Neural cell (in vitro differentiated cells): ENCODE measurements at regions not wholly inside any gene's neighbourhood (a gene's known extent, or its start where the extent isn't known, plus 50 kb on each side); places are given as distances from the start of the nearest gene placed in this dataset.

Source experiments
- H2AFZ ChIP-seq: fragments of 200-600, 300-800 bp; sonication (generic), shearing (Covaris generic); 2 replicates; pipeline ENCODE4 v1.6.0; 2014; ENCODE audit warnings: low read depth, mild to moderate bottlenecking, antibody characterized with exemption, low read length, moderate library complexity
- H3F3A ChIP-seq: fragments of 200-600 bp; shearing (Covaris generic); 2 replicates; pipeline ENCODE4 v1.6.1; 2016; ENCODE audit warnings: mild to moderate bottlenecking, moderate library complexity, mixed read lengths, antibody characterized with exemption, low read length; ENCODE audit not compliant: insufficient read depth, poor library complexity, severe bottlenecking
- H3K27ac ChIP-seq: fragments of 200-600, 300-800 bp; sonication (generic), shearing (Covaris generic); 2 replicates; pipeline ENCODE4 v1.5.1; 2014; ENCODE audit warnings: mild to moderate bottlenecking, low read length, moderate library complexity
- H3K27me3 ChIP-seq: fragments of 300-800, 200-600 bp; sonication (generic), shearing (Covaris generic); 2 replicates; pipeline ENCODE4 v1.6.0; 2014; ENCODE audit warnings: mild to moderate bottlenecking, low read depth, low read length, moderate library complexity; ENCODE audit not compliant: insufficient read depth
- H3K36me3 ChIP-seq: fragments of 300-800, 200-600 bp; sonication (generic), shearing (Covaris generic); 2 replicates; pipeline ENCODE4 v1.5.1; 2014; ENCODE audit warnings: mild to moderate bottlenecking, antibody characterized with exemption, low read length, moderate library complexity; ENCODE audit not compliant: insufficient read depth
- H3K4me2 ChIP-seq: fragments of 300-800, 200-600 bp; sonication (generic), shearing (Covaris generic); 2 replicates; pipeline ENCODE4 v1.6.0; 2014; ENCODE audit warnings: mild to moderate bottlenecking, low read length
- H3K4me3 ChIP-seq: fragments of 300-800, 200-600 bp; sonication (generic), shearing (Covaris generic); 2 replicates; pipeline ENCODE4 v1.5.1; 2014; ENCODE audit warnings: mild to moderate bottlenecking, low read length, moderate library complexity
- H3K79me2 ChIP-seq: fragments of 200-600 bp; shearing (Covaris generic); replicated peaks from 2 replicates; pipeline ENCODE4 v1.6.0; 2014; ENCODE audit warnings: mild to moderate bottlenecking, low read length, moderate library complexity; ENCODE audit not compliant: insufficient read depth
- H3K9ac ChIP-seq: fragments of 300-800, 200-600 bp; sonication (generic), shearing (Covaris generic); 2 replicates; pipeline ENCODE4 v1.6.1; 2016; ENCODE audit warnings: mild to moderate bottlenecking, low read length, mixed read lengths
- H3K9me2 ChIP-seq: fragments of 200-600 bp; shearing (Covaris generic); 2 replicates; pipeline ENCODE4 v1.6.1; 2016; ENCODE audit warnings: mild to moderate bottlenecking, low read length, mixed read lengths; ENCODE audit not compliant: insufficient read depth
- H3K9me3 ChIP-seq: fragments of 200-600, 300-800 bp; sonication (generic), shearing (Covaris generic); 2 replicates; pipeline ENCODE4 v1.6.1; 2016; ENCODE audit warnings: mild to moderate bottlenecking, mixed run types, low read length, moderate library complexity, mixed read lengths
- H4K20me1 ChIP-seq: fragments of 200-600 bp; shearing (Covaris generic); 2 replicates; pipeline ENCODE4 v1.6.1; 2016; ENCODE audit warnings: mild to moderate bottlenecking, mixed run types; ENCODE audit not compliant: insufficient read depth
- EP300 ChIP-seq: fragments of 450-650 bp; conservative IDR thresholded peaks from 2 replicates; pipeline ENCODE4 v1.6.1; 2014; ENCODE audit warnings: antibody characterized with exemption, mild to moderate bottlenecking, moderate library complexity; ENCODE audit not compliant: poor library complexity, severe bottlenecking
- EZH2 ChIP-seq: fragments of 200-600, 300-800 bp; shearing (Covaris generic), sonication (generic); IDR thresholded peaks from 2 replicates; pipeline ENCODE4 v1.6.1; 2014; ENCODE audit warnings: antibody characterized with exemption, low read length, borderline replicate concordance, mild to moderate bottlenecking; ENCODE audit not compliant: insufficient read depth, poor library complexity, severe bottlenecking
- MXI1 ChIP-seq: fragments of 450-650 bp; conservative IDR thresholded peaks from 2 replicates; pipeline ENCODE4 v1.6.1; 2014; ENCODE audit warnings: antibody characterized with exemption, mild to moderate bottlenecking; ENCODE audit not compliant: poor library complexity, severe bottlenecking
- POLR2AphosphoS5 ChIP-seq: IDR thresholded peaks from 2 replicates; pipeline ENCODE4 v1.6.1; 2012
- RAD21 ChIP-seq: fragments of 450-650 bp; conservative IDR thresholded peaks from 2 replicates; pipeline ENCODE4 v1.6.1; 2014; ENCODE audit warnings: antibody characterized with exemption, mild to moderate bottlenecking, moderate library complexity
- SMC3 ChIP-seq: fragments of 450-650 bp; conservative IDR thresholded peaks from 2 replicates; pipeline ENCODE4 v1.6.1; 2014; ENCODE audit warnings: antibody characterized with exemption, mild to moderate bottlenecking, moderate library complexity; ENCODE audit not compliant: poor library complexity
- TAF1 ChIP-seq: IDR thresholded peaks from 2 replicates; pipeline ENCODE4 v1.6.1; 2012; ENCODE audit warnings: low read depth
- TF ChIP-seq, protein P1 (sequence below): IDR thresholded peaks from 2 replicates; pipeline ENCODE4 v1.6.1; 2012; ENCODE audit warnings: borderline replicate concordance
- TF ChIP-seq, protein P2 (sequence below): fragments of 450-650 bp; IDR thresholded peaks from 2 replicates; pipeline ENCODE4 v1.5.1; 2014; ENCODE audit warnings: antibody characterized with exemption, mild to moderate bottlenecking, moderate library complexity; ENCODE audit not compliant: poor library complexity, severe bottlenecking

DNA sequence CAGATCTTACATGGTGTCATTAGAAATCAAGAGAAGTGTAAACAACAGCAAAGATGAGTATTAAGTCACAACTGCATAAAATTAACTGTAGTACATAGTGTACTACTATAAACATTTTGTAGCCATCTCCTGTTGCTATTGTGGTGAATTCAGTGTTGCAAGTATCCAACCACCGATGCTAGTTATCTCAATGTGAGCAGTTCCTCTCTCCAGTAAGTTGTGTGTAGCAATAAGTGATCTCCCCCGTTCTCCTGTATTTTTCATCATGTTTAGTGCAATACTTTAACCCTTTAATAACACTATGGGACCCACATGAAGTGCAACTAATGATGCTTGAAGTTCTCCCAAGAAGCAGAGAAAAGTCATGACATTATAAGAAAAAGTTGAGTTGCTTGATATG lies 264.7 kb upstream of the KCNH8 start:
- H3K36me3 ChIP-seq, result no peaks in the 10 kb centered on the region
- no peaks in the 10 kb centered on the region for H3K9me2 ChIP-seq
- no peak overlapping the region for H3K9ac ChIP-seq
- H3K79me2 ChIP-seq, result no peaks in the 10 kb centered on the region
- H2AFZ ChIP-seq, result no peak overlapping the region
- no peaks in the 10 kb centered on the region for H4K20me1 ChIP-seq
- no peaks in the 10 kb centered on the region for H3K9me3 ChIP-seq
- no peaks in the 10 kb centered on the region for H3K27me3 ChIP-seq
- TF ChIP-seq EP300, result no peak
- no peak for TF ChIP-seq EZH2
- no peak for TF ChIP-seq MXI1
- TF ChIP-seq SMC3, result no peak
- no peak for TF ChIP-seq RAD21
- TF ChIP-seq POLR2AphosphoS5, result no peak
- no peak for TF ChIP-seq TAF1
- TF ChIP-seq, protein P1, sequence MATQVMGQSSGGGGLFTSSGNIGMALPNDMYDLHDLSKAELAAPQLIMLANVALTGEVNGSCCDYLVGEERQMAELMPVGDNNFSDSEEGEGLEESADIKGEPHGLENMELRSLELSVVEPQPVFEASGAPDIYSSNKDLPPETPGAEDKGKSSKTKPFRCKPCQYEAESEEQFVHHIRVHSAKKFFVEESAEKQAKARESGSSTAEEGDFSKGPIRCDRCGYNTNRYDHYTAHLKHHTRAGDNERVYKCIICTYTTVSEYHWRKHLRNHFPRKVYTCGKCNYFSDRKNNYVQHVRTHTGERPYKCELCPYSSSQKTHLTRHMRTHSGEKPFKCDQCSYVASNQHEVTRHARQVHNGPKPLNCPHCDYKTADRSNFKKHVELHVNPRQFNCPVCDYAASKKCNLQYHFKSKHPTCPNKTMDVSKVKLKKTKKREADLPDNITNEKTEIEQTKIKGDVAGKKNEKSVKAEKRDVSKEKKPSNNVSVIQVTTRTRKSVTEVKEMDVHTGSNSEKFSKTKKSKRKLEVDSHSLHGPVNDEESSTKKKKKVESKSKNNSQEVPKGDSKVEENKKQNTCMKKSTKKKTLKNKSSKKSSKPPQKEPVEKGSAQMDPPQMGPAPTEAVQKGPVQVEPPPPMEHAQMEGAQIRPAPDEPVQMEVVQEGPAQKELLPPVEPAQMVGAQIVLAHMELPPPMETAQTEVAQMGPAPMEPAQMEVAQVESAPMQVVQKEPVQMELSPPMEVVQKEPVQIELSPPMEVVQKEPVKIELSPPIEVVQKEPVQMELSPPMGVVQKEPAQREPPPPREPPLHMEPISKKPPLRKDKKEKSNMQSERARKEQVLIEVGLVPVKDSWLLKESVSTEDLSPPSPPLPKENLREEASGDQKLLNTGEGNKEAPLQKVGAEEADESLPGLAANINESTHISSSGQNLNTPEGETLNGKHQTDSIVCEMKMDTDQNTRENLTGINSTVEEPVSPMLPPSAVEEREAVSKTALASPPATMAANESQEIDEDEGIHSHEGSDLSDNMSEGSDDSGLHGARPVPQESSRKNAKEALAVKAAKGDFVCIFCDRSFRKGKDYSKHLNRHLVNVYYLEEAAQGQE, result no peak
- TF ChIP-seq, protein P2, sequence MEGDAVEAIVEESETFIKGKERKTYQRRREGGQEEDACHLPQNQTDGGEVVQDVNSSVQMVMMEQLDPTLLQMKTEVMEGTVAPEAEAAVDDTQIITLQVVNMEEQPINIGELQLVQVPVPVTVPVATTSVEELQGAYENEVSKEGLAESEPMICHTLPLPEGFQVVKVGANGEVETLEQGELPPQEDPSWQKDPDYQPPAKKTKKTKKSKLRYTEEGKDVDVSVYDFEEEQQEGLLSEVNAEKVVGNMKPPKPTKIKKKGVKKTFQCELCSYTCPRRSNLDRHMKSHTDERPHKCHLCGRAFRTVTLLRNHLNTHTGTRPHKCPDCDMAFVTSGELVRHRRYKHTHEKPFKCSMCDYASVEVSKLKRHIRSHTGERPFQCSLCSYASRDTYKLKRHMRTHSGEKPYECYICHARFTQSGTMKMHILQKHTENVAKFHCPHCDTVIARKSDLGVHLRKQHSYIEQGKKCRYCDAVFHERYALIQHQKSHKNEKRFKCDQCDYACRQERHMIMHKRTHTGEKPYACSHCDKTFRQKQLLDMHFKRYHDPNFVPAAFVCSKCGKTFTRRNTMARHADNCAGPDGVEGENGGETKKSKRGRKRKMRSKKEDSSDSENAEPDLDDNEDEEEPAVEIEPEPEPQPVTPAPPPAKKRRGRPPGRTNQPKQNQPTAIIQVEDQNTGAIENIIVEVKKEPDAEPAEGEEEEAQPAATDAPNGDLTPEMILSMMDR, result no peak
- no peak overlapping the region for H3K4me2 ChIP-seq
- no peak overlapping the region for H3K4me3 ChIP-seq
- H3F3A ChIP-seq, result no peaks in the 10 kb centered on the region
- H3K27ac ChIP-seq, result no peak overlapping the region

- H3K79me2 ChIP-seq, result no peaks in the 10 kb centered on the region
- H3K9me2 ChIP-seq, result no peaks in the 10 kb centered on the region
- H3F3A ChIP-seq, result no peaks in the 10 kb centered on the region
- H3K9ac ChIP-seq, result no peak overlapping the region
- H3K9me3 ChIP-seq, result no peaks in the 10 kb centered on the region
- no peak overlapping the region for H3K4me3 ChIP-seq
- H4K20me1 ChIP-seq, result no peaks in the 10 kb centered on the region
- H2AFZ ChIP-seq, result no peak overlapping the region
- no peak overlapping the region for H3K27ac ChIP-seq
- no peak overlapping the region for H3K4me2 ChIP-seq
- no peaks in the 10 kb centered on the region for H3K27me3 ChIP-seq
- TF ChIP-seq MXI1 (no peak), EP300 (no peak), RAD21 (no peak), TAF1 (no peak), SMC3 (no peak), POLR2AphosphoS5 (no peak), EZH2 (no peak)
- TF ChIP-seq, protein P2, result no peak
- TF ChIP-seq, protein P1, result no peak
- no peaks in the 10 kb centered on the region for H3K36me3 ChIP-seq
These were observed 267.6 kb upstream of the KCNH8 start for GRCh38 chr3:18880691-18881090.
